Right lobe of liver (tissue), 6 donors: ENCODE measurements at regions not wholly inside any gene's neighbourhood (a gene's known extent, or its start where the extent isn't known, plus 50 kb on each side); places are given as distances from the start of the nearest gene placed in this dataset.
"Not testable (repeated sequence)": the region's sequence is repeated elsewhere in the genome, so short reads cannot be mapped to it uniquely, and the experiment has no call there.

Experiments used
- ATAC-seq, 4 donors: fragments of 200-7000 bp; cut with Tn5 transposase; one replicate each; pipeline ENCODE4 v1.9.1; 2020; ENCODE audit warnings: mild to moderate bottlenecking in 4 of 4, moderate library complexity in 4 of 4
- DNase-seq, 3 donors: peaks; one replicate each; pipeline ENCODE4 v3.0.0-alpha.2; 2020
- H3K27ac ChIP-seq, 3 donors: fragments of 200-600 bp; one replicate each; pipeline ENCODE4 v1.8.0; 2022
- H3K27me3 ChIP-seq, 2 donors: fragments of 200-600 bp; one replicate each; pipeline ENCODE4 v1.8.0; 2022
- H3K36me3 ChIP-seq, 4 donors: fragments of 200-600 bp; sonication (generic) in 1 of 4; one replicate each; pipeline versions ENCODE4 v1.5.1 to v1.8.0; 2017 to 2022; ENCODE audit warnings: control low read depth in 1 of 4
- H3K4me1 ChIP-seq, 4 donors: fragments of 200-600 bp; sonication (generic) in 1 of 4; one replicate each; pipeline versions ENCODE4 v1.5.1 to v1.8.0; 2017 to 2022; ENCODE audit warnings: control low read depth in 1 of 4
- H3K4me3 ChIP-seq, 3 donors: fragments of 200-600 bp; one replicate each; pipeline ENCODE4 v1.8.0; 2022
- H3K9me3 ChIP-seq, 4 donors: fragments of 200-600 bp; sonication (generic) in 1 of 4; one replicate each; pipeline versions ENCODE4 v1.5.1 to v1.8.0; 2017 to 2022; ENCODE audit warnings: control low read depth in 1 of 4
- POLR2A ChIP-seq: fragments of 450-650 bp; IDR thresholded peaks from one replicate; pipeline ENCODE4 v1.6.1; 2017; ENCODE audit warnings: antibody characterized with exemption, mild to moderate bottlenecking
- WGBS: methylation state at CpG from one replicate; pipeline ENCODE4 v1.1.6; 2018; ENCODE audit warnings: low coverage, low lambda C conversion rate; ENCODE audit not compliant: insufficient coverage; ENCODE audit errors: missing lambda C conversion rate; 5-methylcytosine and 5-hydroxymethylcytosine counted together
- intact Hi-C, 2 donors: fragments of 100-400 bp; cut with DNase I; formaldehyde crosslinking; loops; one replicate each; pipeline versions ENCODE4 v1.11.2 to v1.14.1; 2022
- TF ChIP-seq, protein P1 (sequence below), 4 donors: fragments of 200-600 bp in 3 of 4; fragments of 450-650 bp in 1 of 4; IDR thresholded peaks; one replicate each; pipeline versions ENCODE4 v1.5.1 to v1.8.0; 2016 to 2022; ENCODE audit warnings: antibody characterized with exemption in 4 of 4, mild to moderate bottlenecking in 2 of 4
- donor health status: DM: no; HTN: yes; CAD: no.
- donor health status: DM: no; HTN: no; CAD: no.
- donor health status: DM: no; HTN: no; CAD: no.
- donor health status: DM: no; HTN: yes; CAD: no.
- donor health status: DM: no; HTN: yes; CAD: no.

DNA sequence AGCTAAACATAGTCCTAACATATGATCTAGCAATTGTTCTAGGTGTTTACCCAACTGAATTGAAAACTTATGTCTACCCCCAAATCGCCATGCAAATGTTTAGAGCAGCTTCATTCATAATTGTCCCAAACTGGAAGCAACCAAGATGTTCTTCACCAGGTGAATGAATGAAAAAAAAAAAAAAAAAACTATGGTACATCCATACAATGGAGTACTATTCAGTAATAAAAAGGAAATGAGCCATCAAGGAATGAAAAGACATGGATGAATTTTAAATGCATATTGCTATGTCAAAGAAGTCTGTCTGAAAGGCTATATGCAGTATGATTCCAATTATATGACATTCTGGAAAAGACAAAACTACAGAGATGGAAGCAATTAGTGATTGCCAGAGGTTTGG lies 98.6 kb upstream of the ITPRID2 start:
- Histone ChIP-seq H3K27ac (no peak overlapping the region), H3K9me3 (no peaks in the 10 kb centered on the region), H3K4me1 (peaks cover 0 to 11% (median 3%) of the 10 kb centered on the region in 4 donors), H3K27me3 (no peaks in the 10 kb centered on the region), H3K4me3 (no peak overlapping the region), H3K36me3 (no peaks in the 10 kb centered on the region)
- ATAC-seq (no peak), DNase-seq (no peak)
- intact Hi-C loops, result no loop called here
- TF ChIP-seq POLR2A, result no peak
- TF ChIP-seq, protein P1, sequence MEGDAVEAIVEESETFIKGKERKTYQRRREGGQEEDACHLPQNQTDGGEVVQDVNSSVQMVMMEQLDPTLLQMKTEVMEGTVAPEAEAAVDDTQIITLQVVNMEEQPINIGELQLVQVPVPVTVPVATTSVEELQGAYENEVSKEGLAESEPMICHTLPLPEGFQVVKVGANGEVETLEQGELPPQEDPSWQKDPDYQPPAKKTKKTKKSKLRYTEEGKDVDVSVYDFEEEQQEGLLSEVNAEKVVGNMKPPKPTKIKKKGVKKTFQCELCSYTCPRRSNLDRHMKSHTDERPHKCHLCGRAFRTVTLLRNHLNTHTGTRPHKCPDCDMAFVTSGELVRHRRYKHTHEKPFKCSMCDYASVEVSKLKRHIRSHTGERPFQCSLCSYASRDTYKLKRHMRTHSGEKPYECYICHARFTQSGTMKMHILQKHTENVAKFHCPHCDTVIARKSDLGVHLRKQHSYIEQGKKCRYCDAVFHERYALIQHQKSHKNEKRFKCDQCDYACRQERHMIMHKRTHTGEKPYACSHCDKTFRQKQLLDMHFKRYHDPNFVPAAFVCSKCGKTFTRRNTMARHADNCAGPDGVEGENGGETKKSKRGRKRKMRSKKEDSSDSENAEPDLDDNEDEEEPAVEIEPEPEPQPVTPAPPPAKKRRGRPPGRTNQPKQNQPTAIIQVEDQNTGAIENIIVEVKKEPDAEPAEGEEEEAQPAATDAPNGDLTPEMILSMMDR (IDR thresholded peaks at IDR 0.05), result no peak
- WGBS, result 77% methylated on average over 1 of the region's 1 CpG

DNA sequence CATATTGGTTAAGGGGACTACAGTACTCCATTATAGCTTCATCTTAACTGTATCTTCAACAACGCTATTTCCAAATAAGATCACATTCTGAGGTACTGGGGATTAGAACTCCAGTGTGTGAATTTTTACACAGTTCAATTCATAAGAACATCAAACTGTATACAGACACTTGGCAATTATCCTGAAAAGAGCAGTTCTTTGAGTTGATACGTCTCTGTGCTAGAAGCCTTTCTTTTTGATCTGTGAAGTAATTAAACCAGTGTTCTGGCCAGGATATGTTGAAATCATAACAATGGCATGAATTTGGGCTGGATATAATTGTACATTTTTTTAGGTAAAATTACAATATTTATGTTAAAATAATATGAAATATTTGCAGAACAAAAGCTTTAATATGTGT lies 93.5 kb upstream of the ITPRID2 start:
- no peaks in the 10 kb centered on the region for H3K9me3 ChIP-seq
- intact Hi-C loops, result no loop called here
- no peaks in the 10 kb centered on the region for H3K4me1 ChIP-seq
- ATAC-seq (no peak), DNase-seq (no peak)
- no peak overlapping the region for H3K4me3 ChIP-seq
- H3K36me3 ChIP-seq, result no peaks in the 10 kb centered on the region
- no peak for TF ChIP-seq POLR2A
- TF ChIP-seq, protein P1 (IDR thresholded peaks at IDR 0.05), result no peak
- no peaks in the 10 kb centered on the region for H3K27me3 ChIP-seq
- WGBS, result 84% methylated on average over 2 of the region's 2 CpGs
- H3K27ac ChIP-seq, result no peak overlapping the region

DNA sequence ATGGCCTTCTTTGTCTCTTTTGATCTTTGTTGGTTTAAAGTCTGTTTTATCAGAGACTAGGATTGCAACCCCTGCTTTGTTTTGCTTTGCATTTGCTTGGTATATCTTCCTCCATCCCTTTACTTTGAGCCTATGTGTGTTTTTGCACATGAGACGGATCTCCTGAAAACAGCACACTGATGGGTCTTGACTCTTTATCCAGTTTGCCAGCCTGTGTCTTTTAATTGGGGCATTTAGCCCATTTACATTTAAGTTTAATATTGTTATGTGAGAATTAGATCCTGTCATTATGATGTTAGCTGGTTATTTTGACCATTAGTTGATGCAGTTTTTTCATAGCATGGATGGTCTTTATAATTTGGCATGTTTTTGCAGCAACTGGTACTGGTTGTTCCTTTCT lies 89.2 kb upstream of the ITPRID2 start:
- H3K9me3 ChIP-seq, H3K4me1 ChIP-seq, H3K4me3 ChIP-seq, intact Hi-C loops, H3K27ac ChIP-seq, H3K27me3 ChIP-seq, DNase-seq, H3K36me3 ChIP-seq, ATAC-seq: not testable (repeated sequence)
- WGBS, result 86% methylated on average over 1 of the region's 1 CpG

DNA sequence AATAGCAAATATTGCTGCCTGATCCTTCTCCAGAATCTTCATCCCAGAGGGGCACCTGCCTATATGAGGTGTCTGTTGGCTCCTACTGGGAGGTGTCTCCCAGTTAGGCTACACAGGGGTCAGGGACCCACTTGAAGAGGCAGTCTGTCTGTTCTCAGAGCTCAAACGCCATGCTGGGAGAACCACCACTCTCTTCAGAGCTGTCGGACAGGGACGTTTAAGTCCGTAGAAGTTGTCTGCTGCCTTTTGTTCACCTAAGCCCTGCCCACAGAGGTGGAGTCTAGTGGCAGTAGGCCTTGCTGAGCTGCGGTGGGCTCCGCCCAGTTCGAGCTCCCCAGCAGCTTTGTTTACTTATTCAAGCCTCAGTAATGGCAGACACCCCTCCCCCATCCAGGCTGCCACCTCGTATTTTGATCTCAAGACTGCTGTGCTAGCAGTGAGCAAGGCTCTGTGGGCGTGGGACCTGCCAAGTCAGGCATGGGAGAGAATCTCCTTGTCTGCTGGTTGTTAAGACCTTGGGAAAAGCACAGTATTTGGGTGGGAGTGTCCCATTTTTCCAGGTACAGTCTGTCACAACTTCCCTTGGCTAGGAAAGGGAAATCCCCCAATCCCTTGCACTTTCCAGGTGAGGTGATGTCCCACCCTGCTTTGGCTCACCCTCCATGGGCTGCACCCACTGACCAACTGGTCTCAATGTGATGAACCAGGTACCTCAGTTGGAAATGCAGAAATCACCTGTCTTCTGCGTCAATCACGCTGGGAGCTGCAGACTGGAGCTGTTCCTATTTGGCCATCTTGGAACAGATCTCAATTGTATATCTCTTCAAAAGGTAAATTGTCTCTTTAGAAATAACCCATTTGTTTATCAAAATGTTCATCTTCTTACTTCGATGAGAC lies 87.4 kb upstream of the ITPRID2 start:
- Histone ChIP-seq H3K27ac (peak overlapping the region in 1 of 3 donors; percentile 16), H3K4me3 (peak overlapping the region in 1 of 3 donors; percentile 37)
- H3K36me3 ChIP-seq, H3K9me3 ChIP-seq, H3K27me3 ChIP-seq, intact Hi-C loops, H3K4me1 ChIP-seq: not testable (repeated sequence)
- ATAC-seq, result peak; percentile 30 to 82 (median 60)
- peak; percentile 23 to 76 (median 51) for DNase-seq
- WGBS, result 62% methylated on average over 4 of the region's 12 CpGs

DNA sequence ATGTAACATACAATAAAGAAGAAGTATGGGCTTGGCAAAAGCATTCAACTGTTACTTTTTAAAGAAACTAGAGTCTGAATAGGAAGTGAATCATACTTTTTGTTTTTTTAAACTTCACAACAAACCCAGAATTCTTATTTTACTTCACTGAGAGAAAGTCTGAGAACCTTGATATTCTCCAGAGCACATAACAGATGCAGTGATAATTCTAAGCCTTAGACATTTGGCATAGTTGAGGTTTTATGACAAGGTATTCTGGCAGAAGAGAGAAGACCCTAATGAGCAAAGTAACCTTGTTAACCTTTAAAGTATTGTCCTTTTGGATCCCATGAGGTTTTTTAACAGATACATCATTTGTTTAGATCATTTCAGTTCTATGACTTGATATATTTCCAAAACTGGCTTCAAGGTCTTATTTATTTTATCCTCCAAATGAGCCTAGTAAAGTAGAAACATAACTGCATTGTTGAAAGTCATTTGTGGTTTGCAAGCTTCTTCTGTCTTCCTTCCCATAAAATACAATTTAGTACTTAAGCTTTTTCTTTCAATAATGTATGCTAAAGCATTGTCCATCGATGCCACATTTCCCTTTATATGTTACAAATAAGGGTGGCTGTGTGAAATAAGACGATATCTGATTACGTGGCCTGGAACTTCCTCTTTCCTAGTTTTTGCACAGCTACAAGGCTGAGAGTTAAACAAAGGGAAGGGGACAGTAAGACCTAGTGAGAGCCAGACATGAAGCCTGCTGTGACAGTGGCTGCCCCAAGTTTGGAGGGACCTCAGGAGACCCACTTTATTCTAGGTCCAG lies 86.1 kb upstream of the ITPRID2 start:
- Histone ChIP-seq H3K36me3 (no peaks in the 10 kb centered on the region), H3K9me3 (no peaks in the 10 kb centered on the region), H3K4me3 (no peak overlapping the region), H3K4me1 (no peaks in the 10 kb centered on the region), H3K27ac (no peak overlapping the region), H3K27me3 (no peaks in the 10 kb centered on the region)
- WGBS, result 49% methylated on average over 3 of the region's 3 CpGs
- no peak for DNase-seq
- intact Hi-C loops, result no loop called here
- ATAC-seq, result peak; percentile 18 to 64 (median 32)
- TF ChIP-seq, protein P1 (IDR thresholded peaks at IDR 0.05), result no peak
- TF ChIP-seq POLR2A, result no peak
